ENCODE measurements at regions not wholly inside any gene's neighbourhood (a gene's known extent, or its start where the extent isn't known, plus 50 kb on each side); places are given as distances from the start of the nearest gene placed in this dataset.

DNA sequence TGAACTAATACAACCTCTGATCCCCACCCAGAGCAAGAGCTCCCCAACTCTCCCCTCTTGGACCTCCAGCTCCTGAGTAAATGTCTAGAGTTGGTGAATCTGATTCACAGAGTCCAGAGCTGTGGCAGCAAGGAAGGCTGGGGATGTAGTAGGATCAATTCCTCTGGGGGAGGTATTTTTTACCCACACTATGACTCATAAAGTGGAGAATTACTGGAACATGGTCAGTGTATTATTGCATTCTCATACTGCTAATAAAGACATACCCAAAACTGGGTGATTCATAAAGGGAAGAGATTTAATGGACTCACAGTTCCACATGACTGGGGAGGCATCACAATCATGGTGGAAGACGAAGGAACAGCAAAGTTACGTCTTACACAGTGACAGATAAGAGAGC, 496.7 kb downstream of the EFNB2 start:
- TF ChIP-seq, protein P1, sequence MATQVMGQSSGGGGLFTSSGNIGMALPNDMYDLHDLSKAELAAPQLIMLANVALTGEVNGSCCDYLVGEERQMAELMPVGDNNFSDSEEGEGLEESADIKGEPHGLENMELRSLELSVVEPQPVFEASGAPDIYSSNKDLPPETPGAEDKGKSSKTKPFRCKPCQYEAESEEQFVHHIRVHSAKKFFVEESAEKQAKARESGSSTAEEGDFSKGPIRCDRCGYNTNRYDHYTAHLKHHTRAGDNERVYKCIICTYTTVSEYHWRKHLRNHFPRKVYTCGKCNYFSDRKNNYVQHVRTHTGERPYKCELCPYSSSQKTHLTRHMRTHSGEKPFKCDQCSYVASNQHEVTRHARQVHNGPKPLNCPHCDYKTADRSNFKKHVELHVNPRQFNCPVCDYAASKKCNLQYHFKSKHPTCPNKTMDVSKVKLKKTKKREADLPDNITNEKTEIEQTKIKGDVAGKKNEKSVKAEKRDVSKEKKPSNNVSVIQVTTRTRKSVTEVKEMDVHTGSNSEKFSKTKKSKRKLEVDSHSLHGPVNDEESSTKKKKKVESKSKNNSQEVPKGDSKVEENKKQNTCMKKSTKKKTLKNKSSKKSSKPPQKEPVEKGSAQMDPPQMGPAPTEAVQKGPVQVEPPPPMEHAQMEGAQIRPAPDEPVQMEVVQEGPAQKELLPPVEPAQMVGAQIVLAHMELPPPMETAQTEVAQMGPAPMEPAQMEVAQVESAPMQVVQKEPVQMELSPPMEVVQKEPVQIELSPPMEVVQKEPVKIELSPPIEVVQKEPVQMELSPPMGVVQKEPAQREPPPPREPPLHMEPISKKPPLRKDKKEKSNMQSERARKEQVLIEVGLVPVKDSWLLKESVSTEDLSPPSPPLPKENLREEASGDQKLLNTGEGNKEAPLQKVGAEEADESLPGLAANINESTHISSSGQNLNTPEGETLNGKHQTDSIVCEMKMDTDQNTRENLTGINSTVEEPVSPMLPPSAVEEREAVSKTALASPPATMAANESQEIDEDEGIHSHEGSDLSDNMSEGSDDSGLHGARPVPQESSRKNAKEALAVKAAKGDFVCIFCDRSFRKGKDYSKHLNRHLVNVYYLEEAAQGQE (IDR thresholded peaks at IDR 0.05; ENCODE audit: low read depth), result no peak
- TF ChIP-seq, protein P2, sequence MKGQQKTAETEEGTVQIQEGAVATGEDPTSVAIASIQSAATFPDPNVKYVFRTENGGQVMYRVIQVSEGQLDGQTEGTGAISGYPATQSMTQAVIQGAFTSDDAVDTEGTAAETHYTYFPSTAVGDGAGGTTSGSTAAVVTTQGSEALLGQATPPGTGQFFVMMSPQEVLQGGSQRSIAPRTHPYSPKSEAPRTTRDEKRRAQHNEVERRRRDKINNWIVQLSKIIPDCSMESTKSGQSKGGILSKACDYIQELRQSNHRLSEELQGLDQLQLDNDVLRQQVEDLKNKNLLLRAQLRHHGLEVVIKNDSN (IDR thresholded peaks at IDR 0.05), result no peak
- no peak for TF ChIP-seq TCF12 (IDR thresholded peaks at IDR 0.05; ENCODE audit: low read depth)

DNA sequence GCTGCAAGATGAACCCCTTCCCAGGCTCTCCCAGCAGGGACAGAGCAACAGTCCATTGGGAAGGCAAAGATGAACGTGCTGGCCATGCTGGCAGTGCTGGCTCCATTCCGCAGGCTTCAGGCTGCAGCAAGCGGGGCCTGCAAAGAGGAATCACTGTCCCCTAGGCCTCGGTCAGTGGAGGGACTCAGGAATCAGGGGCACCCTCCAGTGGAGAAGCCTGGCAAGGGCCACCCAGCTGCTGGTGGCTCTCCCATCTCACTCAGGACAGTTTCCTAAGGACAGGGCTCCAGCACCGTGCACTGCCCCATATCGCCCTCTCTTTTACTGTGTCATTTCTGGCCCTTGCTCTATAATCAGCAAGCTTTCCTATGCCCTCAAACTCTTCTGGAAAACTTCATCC, 498.6 kb downstream of the EFNB2 start:
- TF ChIP-seq, protein P2 (IDR thresholded peaks at IDR 0.05), result no peak
- TF ChIP-seq, protein P3, sequence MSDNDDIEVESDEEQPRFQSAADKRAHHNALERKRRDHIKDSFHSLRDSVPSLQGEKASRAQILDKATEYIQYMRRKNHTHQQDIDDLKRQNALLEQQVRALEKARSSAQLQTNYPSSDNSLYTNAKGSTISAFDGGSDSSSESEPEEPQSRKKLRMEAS (IDR thresholded peaks at IDR 0.05), result no peak
- TF ChIP-seq EP300 (IDR thresholded peaks at IDR 0.05; ENCODE audit: borderline replicate concordance) (no peak), FOXM1 (IDR thresholded peaks at IDR 0.05; ENCODE audit: borderline replicate concordance, low read depth) (no peak), ZBTB7A (IDR thresholded peaks at IDR 0.05; ENCODE audit: low read depth) (no peak), YY1 (IDR thresholded peaks at IDR 0.05; ENCODE audit: low read depth) (no peak), CEBPB (IDR thresholded peaks at IDR 0.05) (no peak), NFIC (IDR thresholded peaks at IDR 0.05) (no peak), RAD21 (IDR thresholded peaks at IDR 0.05; ENCODE audit: low read depth) (no peak), CREB1 (IDR thresholded peaks at IDR 0.05; ENCODE audit: low read depth) (no peak), TCF12 (IDR thresholded peaks at IDR 0.05; ENCODE audit: low read depth) (no peak), TAF1 (IDR thresholded peaks at IDR 0.05; ENCODE audit: low read depth) (no peak), TEAD4 (IDR thresholded peaks at IDR 0.05) (no peak)

DNA sequence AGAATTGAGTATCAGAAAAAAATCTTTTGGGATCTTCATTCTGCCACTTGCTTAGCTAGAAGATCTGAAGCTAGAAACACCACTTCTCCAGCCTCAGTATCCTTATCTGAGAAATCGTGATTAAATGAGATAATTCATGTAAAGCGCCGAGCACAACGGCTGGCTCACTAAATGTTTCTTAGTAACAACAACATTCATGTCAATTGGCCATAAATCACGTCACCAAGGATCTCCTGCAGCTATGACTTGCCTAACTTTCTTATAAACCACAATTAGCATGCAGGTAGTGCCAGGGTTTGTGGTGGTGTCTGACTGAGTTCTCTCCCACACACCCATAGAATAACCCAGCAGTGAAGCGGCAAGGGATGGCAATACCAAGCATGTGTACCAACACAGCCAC, 501.3 kb downstream of the EFNB2 start:
- TF ChIP-seq ZBTB7A (IDR thresholded peaks at IDR 0.05; ENCODE audit: low read depth), result no peak
- TF ChIP-seq EP300 (IDR thresholded peaks at IDR 0.05; ENCODE audit: borderline replicate concordance), result no peak
- TF ChIP-seq FOXM1 (IDR thresholded peaks at IDR 0.05; ENCODE audit: borderline replicate concordance, low read depth), result no peak
- TF ChIP-seq CREB1 (IDR thresholded peaks at IDR 0.05; ENCODE audit: low read depth), result no peak
- no peak for TF ChIP-seq TEAD4 (IDR thresholded peaks at IDR 0.05)
- TF ChIP-seq, protein P1 (IDR thresholded peaks at IDR 0.05; ENCODE audit: low read depth), result no peak
- no peak for TF ChIP-seq YY1 (IDR thresholded peaks at IDR 0.05; ENCODE audit: low read depth)
- no peak for TF ChIP-seq TCF12 (IDR thresholded peaks at IDR 0.05; ENCODE audit: low read depth)
- TF ChIP-seq NFIC (IDR thresholded peaks at IDR 0.05), result no peak
- no peak for TF ChIP-seq EGR1 (IDR thresholded peaks at IDR 0.05)
- TF ChIP-seq, protein P2 (IDR thresholded peaks at IDR 0.05), result no peak
- TF ChIP-seq, protein P3 (IDR thresholded peaks at IDR 0.05), result no peak
- TF ChIP-seq CEBPB (IDR thresholded peaks at IDR 0.05), result no peak

DNA sequence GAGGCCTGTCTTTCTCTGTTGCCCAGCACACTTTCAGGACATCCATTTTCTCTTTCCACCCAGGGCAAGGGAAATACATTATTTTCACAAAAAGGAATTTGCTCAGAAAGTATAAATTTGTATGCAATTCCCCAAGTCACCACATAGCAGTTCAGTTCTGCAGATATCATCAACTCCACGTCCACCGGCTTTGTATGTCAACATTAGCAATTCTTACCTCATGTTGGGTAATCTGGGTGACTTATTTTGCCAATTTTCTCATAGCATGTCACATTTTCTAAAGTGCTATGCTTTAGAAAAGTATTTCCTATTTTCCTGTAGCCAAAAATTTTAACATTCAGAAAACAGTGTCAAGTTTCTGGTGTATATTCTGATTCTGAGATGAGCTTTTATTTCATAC, 501.8 kb downstream of the EFNB2 start:
- TF ChIP-seq EP300 (IDR thresholded peaks at IDR 0.05; ENCODE audit: borderline replicate concordance), result no peak
- TF ChIP-seq, protein P3 (IDR thresholded peaks at IDR 0.05), result no peak
- TF ChIP-seq YY1 (IDR thresholded peaks at IDR 0.05; ENCODE audit: low read depth), result no peak
- no peak for TF ChIP-seq EGR1 (IDR thresholded peaks at IDR 0.05)
- TF ChIP-seq FOXM1 (IDR thresholded peaks at IDR 0.05; ENCODE audit: borderline replicate concordance, low read depth), result no peak
- TF ChIP-seq CEBPB (IDR thresholded peaks at IDR 0.05), result no peak
- no peak for TF ChIP-seq TEAD4 (IDR thresholded peaks at IDR 0.05)
- no peak for TF ChIP-seq TCF12 (IDR thresholded peaks at IDR 0.05; ENCODE audit: low read depth)
- no peak for TF ChIP-seq RAD21 (IDR thresholded peaks at IDR 0.05; ENCODE audit: low read depth)
- TF ChIP-seq, protein P1 (IDR thresholded peaks at IDR 0.05; ENCODE audit: low read depth), result no peak
- TF ChIP-seq, protein P2 (IDR thresholded peaks at IDR 0.05), result no peak
- no peak for TF ChIP-seq TAF1 (IDR thresholded peaks at IDR 0.05; ENCODE audit: low read depth)
- TF ChIP-seq CREB1 (IDR thresholded peaks at IDR 0.05; ENCODE audit: low read depth), result no peak
- TF ChIP-seq NFIC (IDR thresholded peaks at IDR 0.05), result no peak
- TF ChIP-seq ZBTB7A (IDR thresholded peaks at IDR 0.05; ENCODE audit: low read depth), result no peak
